BLaER1 treated with 17β-estradiol and CSF1 and Interleukin-3, amounts not matched to agents 10 nM and 100 nM (cell line): ENCODE measurements at regions not wholly inside any gene's neighbourhood (a gene's known extent, or its start where the extent isn't known, plus 50 kb on each side); places are given as distances from the start of the nearest gene placed in this dataset.

ENCODE experiments used
- H3K27ac ChIP-seq, 11 experiments: shearing (Covaris generic); formaldehyde crosslinking; 2 replicates each; pipeline ENCODE4 v1.8.1; 2022
- H3K27me3 ChIP-seq, 11 experiments: shearing (Covaris generic); formaldehyde crosslinking; 2 replicates each; pipeline ENCODE4 v1.8.1; 2022
- H3K36me3 ChIP-seq, 11 experiments: shearing (Covaris generic); formaldehyde crosslinking; 2 replicates each; pipeline ENCODE4 v1.8.1; 2022
- H3K4me1 ChIP-seq, 10 experiments: shearing (Covaris generic); formaldehyde crosslinking; 2 replicates each; pipeline ENCODE4 v1.8.1; 2022
- H3K4me2 ChIP-seq, 11 experiments: shearing (Covaris generic); formaldehyde crosslinking; 2 replicates each; pipeline ENCODE4 v1.8.1; 2022
- H3K4me3 ChIP-seq, 10 experiments: shearing (Covaris generic); formaldehyde crosslinking; 2 replicates each; pipeline ENCODE4 v1.8.1; 2022
- H3K9ac ChIP-seq, 11 experiments: shearing (Covaris generic); formaldehyde crosslinking; 2 replicates each; pipeline ENCODE4 v1.8.1; 2022
- H3K9me3 ChIP-seq, 11 experiments: shearing (Covaris generic); formaldehyde crosslinking; replicated peaks in 1 of 11; 2 replicates each; pipeline ENCODE4 v1.8.1; 2022
- H4K20me1 ChIP-seq, 11 experiments: shearing (Covaris generic); formaldehyde crosslinking; 2 replicates each; pipeline ENCODE4 v1.8.1; 2022
- Cebpa-rat ChIP-seq, 11 experiments: shearing (Covaris generic); IDR thresholded peaks; 2 replicates each; pipeline ENCODE4 v1.8.1; 2022

- Histone ChIP-seq H3K4me3 (no peak overlapping the region), H3K27me3 (no peaks in the 10 kb centered on the region), H3K4me1 (peaks cover 0 to 27% (median 3%) of the 10 kb centered on the region in 10 experiments; a peak in 11 of 20 replicates), H3K9ac (no peak overlapping the region), H3K36me3 (no peaks in the 10 kb centered on the region), H3K4me2 (peak overlapping the region in 3 of 11 experiments; percentile 28 to 33 (median 32); a peak in 4 of 22 replicates), H3K27ac (no peak overlapping the region), H3K9me3 (no peaks in the 10 kb centered on the region), H4K20me1 (no peaks in the 10 kb centered on the region)
- TF ChIP-seq Cebpa-rat (IDR thresholded peaks at IDR 0.05): no peak
Observed at GRCh38 chr1:57927003-57927402, 503.1 kb upstream of the DAB1 start.

- Histone ChIP-seq H3K9me3 (no peaks in the 10 kb centered on the region), H3K9ac (no peak overlapping the region), H3K36me3 (no peaks in the 10 kb centered on the region), H3K4me3 (no peak overlapping the region), H4K20me1 (no peaks in the 10 kb centered on the region), H3K4me1 (peaks cover 0 to 36% (median 12%) of the 10 kb centered on the region in 10 experiments; a peak in 16 of 20 replicates), H3K27me3 (no peaks in the 10 kb centered on the region), H3K4me2 (peak overlapping the region in 5 of 11 experiments; percentile 3 to 32 (median 25); a peak in 6 of 22 replicates), H3K27ac (no peak overlapping the region)
- no peak for TF ChIP-seq Cebpa-rat (IDR thresholded peaks at IDR 0.05)
Observed at GRCh38 chr1:57926025-57926552, 502.2 kb upstream of the DAB1 start.

- no peak for TF ChIP-seq Cebpa-rat (IDR thresholded peaks at IDR 0.05)
- Histone ChIP-seq H3K36me3 (no peaks in the 10 kb centered on the region), H4K20me1 (no peaks in the 10 kb centered on the region)
Observed at GRCh38 chr1:57925226-57925625, 501.4 kb upstream of the DAB1 start.

GRCh38 chr1:57922130-57922529 lies 498.3 kb upstream of the DAB1 start:
- TF ChIP-seq Cebpa-rat (IDR thresholded peaks at IDR 0.05): no peak
- Histone ChIP-seq H3K9me3 (peaks cover 0 to 16% (median 5%) of the 10 kb centered on the region in 11 experiments; a peak in 10 of 22 replicates), H3K4me1 (peaks cover 0 to 37% (median 13%) of the 10 kb centered on the region in 10 experiments; a peak in 16 of 20 replicates)

More at GRCh38 chr1:57925226-57925625, 501.4 kb upstream of the DAB1 start:
- no peak overlapping the region for H3K27ac ChIP-seq
- H3K4me2 ChIP-seq: no peak overlapping the region; a peak in 1 of 22 replicates
- H3K4me3 ChIP-seq: no peak overlapping the region
- H3K9ac ChIP-seq: no peak overlapping the region
- no peaks in the 10 kb centered on the region for H3K27me3 ChIP-seq
- H3K9me3 ChIP-seq: 0 out of 22 replicates have a peak, but pooled peaks cover 0 to under 1% (median 0%) of the 10 kb centered on the region in 11 experiments
- peaks cover 0 to 40% (median 13%) of the 10 kb centered on the region in 10 experiments; a peak in 16 of 20 replicates for H3K4me1 ChIP-seq

GRCh38 chr1:57916041-57916440 lies 492.2 kb upstream of the DAB1 start:
- Histone ChIP-seq H4K20me1 (no peaks in the 10 kb centered on the region), H3K9ac (no peak overlapping the region), H3K4me3 (no peak overlapping the region), H3K36me3 (no peaks in the 10 kb centered on the region), H3K9me3 (peaks cover 0 to 16% (median 5%) of the 10 kb centered on the region in 11 experiments; a peak in 10 of 22 replicates), H3K4me1 (peaks cover 0 to 5% (median 1%) of the 10 kb centered on the region in 10 experiments; a peak in 10 of 20 replicates), H3K4me2 (no peak overlapping the region), H3K27ac (no peak overlapping the region), H3K27me3 (no peaks in the 10 kb centered on the region)
- TF ChIP-seq Cebpa-rat (IDR thresholded peaks at IDR 0.05): no peak

More at GRCh38 chr1:57922130-57922529, 498.3 kb upstream of the DAB1 start:
- H3K4me2 ChIP-seq: peak overlapping the region in 6 of 11 experiments; percentile 36 to 86 (median 58); a peak in 10 of 22 replicates
- H3K36me3 ChIP-seq: no peaks in the 10 kb centered on the region
- H3K27me3 ChIP-seq: no peaks in the 10 kb centered on the region
- H3K9ac ChIP-seq: no peak overlapping the region
- H3K27ac ChIP-seq: no peak overlapping the region
- no peak overlapping the region for H3K4me3 ChIP-seq
- H4K20me1 ChIP-seq: no peaks in the 10 kb centered on the region

- peaks cover 0 to 8% (median 0%) of the 10 kb centered on the region in 10 experiments; a peak in 5 of 20 replicates for H3K4me1 ChIP-seq
- H3K27ac ChIP-seq: no peak overlapping the region
- no peaks in the 10 kb centered on the region for H3K36me3 ChIP-seq
- H3K4me3 ChIP-seq: no peak overlapping the region
- H4K20me1 ChIP-seq: no peaks in the 10 kb centered on the region
- H3K9ac ChIP-seq: no peak overlapping the region
- TF ChIP-seq Cebpa-rat (IDR thresholded peaks at IDR 0.05): no peak
- no peaks in the 10 kb centered on the region for H3K27me3 ChIP-seq
- H3K4me2 ChIP-seq: no peak overlapping the region
- H3K9me3 ChIP-seq: no peaks in the 10 kb centered on the region
Observed at GRCh38 chr1:57911427-57911826, 487.6 kb upstream of the DAB1 start.

- no peak overlapping the region for H3K4me3 ChIP-seq
- H3K27me3 ChIP-seq: no peaks in the 10 kb centered on the region
- H4K20me1 ChIP-seq: no peaks in the 10 kb centered on the region
- H3K27ac ChIP-seq: no peak overlapping the region
- H3K4me1 ChIP-seq: peaks cover 0 to 8% (median 0%) of the 10 kb centered on the region in 10 experiments; a peak in 5 of 20 replicates
- H3K36me3 ChIP-seq: no peaks in the 10 kb centered on the region
- no peak for TF ChIP-seq Cebpa-rat (IDR thresholded peaks at IDR 0.05)
- H3K9ac ChIP-seq: no peak overlapping the region
- H3K9me3 ChIP-seq: no peaks in the 10 kb centered on the region
- peak overlapping the region in 2 of 11 experiments; percentile 8 to 22; a peak in 4 of 22 replicates for H3K4me2 ChIP-seq
Observed at GRCh38 chr1:57910782-57911181, 486.9 kb upstream of the DAB1 start.

GRCh38 chr1:57910305-57910704 lies 486.4 kb upstream of the DAB1 start:
- no peak for TF ChIP-seq Cebpa-rat (IDR thresholded peaks at IDR 0.05)
- H4K20me1 ChIP-seq: no peaks in the 10 kb centered on the region
- no peak overlapping the region for H3K4me3 ChIP-seq
- H3K4me2 ChIP-seq: peak overlapping the region in 5 of 11 experiments; percentile 8 to 59 (median 27); a peak in 5 of 22 replicates
- H3K9me3 ChIP-seq: no peaks in the 10 kb centered on the region
- H3K9ac ChIP-seq: no peak overlapping the region
- H3K36me3 ChIP-seq: no peaks in the 10 kb centered on the region
- H3K27ac ChIP-seq: no peak overlapping the region
- peaks cover 0 to 8% (median 0%) of the 10 kb centered on the region in 10 experiments; a peak in 5 of 20 replicates for H3K4me1 ChIP-seq
- H3K27me3 ChIP-seq: no peaks in the 10 kb centered on the region

- Histone ChIP-seq H3K9ac (no peak overlapping the region), H3K36me3 (no peaks in the 10 kb centered on the region), H4K20me1 (no peaks in the 10 kb centered on the region), H3K4me3 (no peak overlapping the region), H3K27me3 (no peaks in the 10 kb centered on the region), H3K4me2 (no peak overlapping the region), H3K27ac (no peak overlapping the region), H3K9me3 (0 out of 22 replicates have a peak, but pooled peaks cover 0 to 2% (median 0%) of the 10 kb centered on the region in 11 experiments), H3K4me1 (peaks cover 0 to 15% (median 0%) of the 10 kb centered on the region in 10 experiments; a peak in 6 of 20 replicates)
- no peak for TF ChIP-seq Cebpa-rat (IDR thresholded peaks at IDR 0.05)
Observed at GRCh38 chr1:57908147-57908890, 484.5 kb upstream of the DAB1 start.
